ENCODE measurements at regions not wholly inside any gene's neighbourhood (a gene's known extent, or its start where the extent isn't known, plus 50 kb on each side); places are given as distances from the start of the nearest gene placed in this dataset.
"Not testable (repeated sequence)": the region's sequence is repeated elsewhere in the genome, so short reads cannot be mapped to it uniquely, and the experiment has no call there.

DNA sequence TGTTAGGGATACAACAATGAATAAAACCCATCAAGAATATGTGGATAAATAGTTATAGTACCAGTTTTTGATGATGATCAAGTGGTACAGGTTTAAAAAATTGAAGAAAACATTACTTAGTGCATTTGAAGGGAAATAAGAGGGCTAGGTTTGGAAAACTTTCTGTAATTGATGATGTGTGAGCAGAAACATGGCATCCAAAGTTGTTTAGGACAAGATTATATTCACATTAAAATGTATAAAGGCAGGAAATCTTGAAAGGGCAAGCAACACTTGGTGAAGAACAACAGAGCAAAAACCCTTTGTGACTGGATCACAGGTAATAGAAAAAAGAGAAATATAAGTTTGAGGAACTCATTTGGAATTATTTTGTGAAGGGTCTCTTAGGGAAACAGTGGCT is 572.3 kb upstream of the RAG2 start:
- intact Hi-C loops (cut with DNase I) = no loop called here
- TF ChIP-seq, protein P1, sequence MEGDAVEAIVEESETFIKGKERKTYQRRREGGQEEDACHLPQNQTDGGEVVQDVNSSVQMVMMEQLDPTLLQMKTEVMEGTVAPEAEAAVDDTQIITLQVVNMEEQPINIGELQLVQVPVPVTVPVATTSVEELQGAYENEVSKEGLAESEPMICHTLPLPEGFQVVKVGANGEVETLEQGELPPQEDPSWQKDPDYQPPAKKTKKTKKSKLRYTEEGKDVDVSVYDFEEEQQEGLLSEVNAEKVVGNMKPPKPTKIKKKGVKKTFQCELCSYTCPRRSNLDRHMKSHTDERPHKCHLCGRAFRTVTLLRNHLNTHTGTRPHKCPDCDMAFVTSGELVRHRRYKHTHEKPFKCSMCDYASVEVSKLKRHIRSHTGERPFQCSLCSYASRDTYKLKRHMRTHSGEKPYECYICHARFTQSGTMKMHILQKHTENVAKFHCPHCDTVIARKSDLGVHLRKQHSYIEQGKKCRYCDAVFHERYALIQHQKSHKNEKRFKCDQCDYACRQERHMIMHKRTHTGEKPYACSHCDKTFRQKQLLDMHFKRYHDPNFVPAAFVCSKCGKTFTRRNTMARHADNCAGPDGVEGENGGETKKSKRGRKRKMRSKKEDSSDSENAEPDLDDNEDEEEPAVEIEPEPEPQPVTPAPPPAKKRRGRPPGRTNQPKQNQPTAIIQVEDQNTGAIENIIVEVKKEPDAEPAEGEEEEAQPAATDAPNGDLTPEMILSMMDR (IDR thresholded peaks at IDR 0.05) = no peak
- no peak for ATAC-seq

DNA sequence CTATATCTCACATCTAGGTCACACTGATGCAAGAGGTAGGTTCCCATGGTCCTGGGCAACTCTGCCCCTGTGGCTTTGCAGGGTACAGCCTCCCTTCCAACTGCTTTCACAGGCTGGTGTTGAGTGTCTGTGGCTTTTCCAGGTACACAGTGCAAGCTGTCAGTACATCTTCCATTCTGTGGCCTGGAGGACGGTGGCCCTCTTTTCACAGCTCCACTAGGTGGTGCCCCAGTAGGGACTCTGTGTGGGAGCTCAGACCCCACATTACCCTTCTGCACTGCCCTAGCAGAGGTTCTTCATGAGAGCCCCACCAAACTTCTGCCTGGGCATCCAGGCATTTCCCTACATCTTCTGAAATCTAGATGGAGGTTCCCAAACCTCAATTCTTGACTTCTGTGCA is 547.4 kb upstream of the RAG2 start:
- DNase-seq; intact Hi-C loops (cut with DNase I); H3K4me1 ChIP-seq; H3K27ac ChIP-seq; H3K36me3 ChIP-seq; H3K4me3 ChIP-seq; H3K9me3 ChIP-seq; H3K27me3 ChIP-seq (ENCODE audit: low read depth); ATAC-seq: not testable (repeated sequence)

More for the DNA sequence above, 572.3 kb upstream of the RAG2 start:
- Histone ChIP-seq H3K27ac (no peak overlapping the region), H3K4me3 (no peak overlapping the region), H3K4me1 (no peaks in the 10 kb centered on the region), H3K9me3 (no peaks in the 10 kb centered on the region), H3K36me3 (no peaks in the 10 kb centered on the region), H3K27me3 (ENCODE audit: low read depth) (no peaks in the 10 kb centered on the region)
- DNase-seq = no peak

DNA sequence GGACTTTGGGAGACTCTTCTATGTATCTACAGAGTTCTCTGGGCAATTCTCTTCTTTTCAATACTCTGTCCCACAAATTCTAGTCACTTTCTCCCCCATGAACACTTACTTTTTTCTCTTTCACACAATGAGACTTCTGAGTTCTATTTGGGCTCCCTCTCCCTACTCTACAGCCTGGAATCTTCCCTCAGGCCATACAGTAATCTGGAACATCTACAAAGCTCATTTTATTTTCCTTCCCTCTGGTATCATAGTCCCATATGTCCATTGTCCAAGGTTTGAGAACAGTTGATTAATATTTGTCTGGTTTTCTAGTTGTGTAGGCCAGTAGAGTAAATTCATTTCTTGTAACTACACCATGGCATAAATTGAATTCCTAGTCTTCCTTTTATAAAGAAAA is 544.6 kb upstream of the RAG2 start:
- ATAC-seq (no peak), DNase-seq (no peak)
- H3K4me3 ChIP-seq = no peak overlapping the region
- no peaks in the 10 kb centered on the region for H3K36me3 ChIP-seq
- TF ChIP-seq, protein P1 (IDR thresholded peaks at IDR 0.05) = no peak
- no peak overlapping the region for H3K27ac ChIP-seq
- intact Hi-C loops (cut with DNase I) = no loop called here
- H3K27me3 ChIP-seq (ENCODE audit: low read depth) = no peaks in the 10 kb centered on the region
- no peaks in the 10 kb centered on the region for H3K4me1 ChIP-seq
- no peaks in the 10 kb centered on the region for H3K9me3 ChIP-seq

DNA sequence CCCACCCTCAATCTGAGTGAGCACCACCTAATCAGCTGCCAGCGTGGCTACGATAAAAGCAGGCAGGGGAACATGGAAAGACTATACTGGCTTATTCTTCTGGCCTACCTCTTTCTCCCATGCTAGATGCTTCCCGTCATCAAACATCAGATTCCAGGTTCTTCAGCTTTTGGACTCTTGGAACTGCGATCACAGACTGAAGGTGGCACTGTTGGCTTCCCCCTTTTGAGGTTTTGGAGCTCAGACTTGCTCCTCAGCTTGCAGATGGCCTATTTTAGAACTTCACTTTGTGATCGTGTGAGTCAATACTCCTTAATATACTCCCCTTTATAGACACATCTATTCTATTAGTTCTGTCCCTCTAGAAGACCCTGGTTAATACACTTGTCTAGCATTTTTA is 543.7 kb upstream of the RAG2 start:
- no peak for ATAC-seq

DNA sequence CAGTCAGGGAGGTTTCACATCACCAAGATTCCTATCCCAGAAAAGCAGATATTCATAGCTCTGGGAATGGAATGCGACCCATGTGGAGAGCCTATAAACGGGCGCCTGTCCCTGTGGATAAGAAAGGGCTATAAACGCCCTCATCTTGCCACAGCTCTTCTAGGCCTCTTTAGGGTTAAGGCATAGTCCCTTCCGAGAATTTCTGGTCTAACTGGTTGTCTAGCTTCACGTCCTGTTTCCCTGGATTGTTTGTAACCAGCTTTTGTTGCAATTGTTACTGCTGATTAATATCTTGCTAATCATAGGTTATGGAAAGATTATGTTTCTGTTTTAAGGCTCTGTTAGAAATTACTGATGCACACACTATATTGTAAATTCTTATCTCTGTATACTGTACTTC is 537.6 kb upstream of the RAG2 start:
- H3K4me1 ChIP-seq; H3K4me3 ChIP-seq; H3K27me3 ChIP-seq (ENCODE audit: low read depth); DNase-seq; H3K27ac ChIP-seq; intact Hi-C loops (cut with DNase I); H3K36me3 ChIP-seq; H3K9me3 ChIP-seq; ATAC-seq: not testable (repeated sequence)

More for the DNA sequence above, 543.7 kb upstream of the RAG2 start:
- intact Hi-C loops (cut with DNase I) = no loop called here
- H3K36me3 ChIP-seq = no peaks in the 10 kb centered on the region
- TF ChIP-seq, protein P1 (IDR thresholded peaks at IDR 0.05) = no peak
- no peak for DNase-seq
- H3K27me3 ChIP-seq (ENCODE audit: low read depth) = no peaks in the 10 kb centered on the region
- H3K27ac ChIP-seq = no peak overlapping the region
- H3K4me3 ChIP-seq = no peak overlapping the region
- no peaks in the 10 kb centered on the region for H3K4me1 ChIP-seq
- H3K9me3 ChIP-seq = no peaks in the 10 kb centered on the region

DNA sequence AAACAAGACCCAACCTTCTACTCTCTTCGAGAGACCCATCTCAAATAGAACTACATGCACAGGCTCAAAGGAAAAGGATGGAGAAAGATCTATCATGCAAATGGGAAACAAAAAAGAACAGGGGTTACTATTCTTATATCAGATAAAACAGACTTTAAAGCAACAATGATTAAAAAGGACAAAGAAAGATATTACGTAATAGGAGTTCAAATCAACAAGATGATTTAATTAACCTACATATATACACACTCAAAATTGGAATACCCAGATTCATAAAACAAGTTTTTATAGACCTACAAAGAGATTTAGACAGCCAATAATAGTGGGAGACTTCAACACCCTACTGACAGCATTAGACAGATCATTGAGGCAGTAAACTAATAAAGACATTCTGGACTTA is 536.6 kb upstream of the RAG2 start:
- H3K36me3 ChIP-seq = no peaks in the 10 kb centered on the region
- TF ChIP-seq, protein P1 (IDR thresholded peaks at IDR 0.05) = no peak
- DNase-seq (no peak), ATAC-seq (no peak)
- H3K4me1 ChIP-seq = no peaks in the 10 kb centered on the region
- H3K4me3 ChIP-seq = no peak overlapping the region
- no peaks in the 10 kb centered on the region for H3K9me3 ChIP-seq
- no peaks in the 10 kb centered on the region for H3K27me3 ChIP-seq (ENCODE audit: low read depth)
- intact Hi-C loops (cut with DNase I) = no loop called here
- H3K27ac ChIP-seq = no peak overlapping the region

DNA sequence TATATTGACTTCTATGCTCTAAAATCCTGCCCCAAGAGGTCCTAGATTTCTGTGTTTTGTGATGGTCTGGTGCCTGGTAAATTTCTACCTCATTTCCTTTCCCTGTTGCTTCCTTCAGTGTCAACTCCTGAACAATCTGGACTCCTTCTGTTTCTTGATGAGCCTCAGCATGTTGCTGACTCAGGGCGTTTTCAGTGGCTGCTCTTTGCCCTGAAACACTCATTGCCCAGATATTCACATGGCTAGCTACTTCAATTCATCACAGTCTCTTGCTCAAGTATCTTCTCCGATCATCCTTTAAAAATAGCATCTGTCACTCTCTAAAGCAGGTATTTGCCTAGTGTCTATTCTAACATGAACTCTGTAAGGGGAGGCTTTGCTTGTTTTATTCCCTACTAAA is 526.3 kb upstream of the RAG2 start:
- intact Hi-C loops (cut with DNase I) = no loop called here
- no peak for ATAC-seq
- H3K9me3 ChIP-seq = no peaks in the 10 kb centered on the region

More for the DNA sequence above, 526.3 kb upstream of the RAG2 start:
- H3K27ac ChIP-seq = no peak overlapping the region
- H3K27me3 ChIP-seq (ENCODE audit: low read depth) = no peaks in the 10 kb centered on the region
- TF ChIP-seq, protein P1 (IDR thresholded peaks at IDR 0.05) = no peak
- no peaks in the 10 kb centered on the region for H3K4me1 ChIP-seq
- H3K36me3 ChIP-seq = no peaks in the 10 kb centered on the region
- DNase-seq = no peak
- H3K4me3 ChIP-seq = no peak overlapping the region
